ENCODE measurements at regions not wholly inside any gene's neighbourhood (a gene's known extent, or its start where the extent isn't known, plus 50 kb on each side); places are given as distances from the start of the nearest gene placed in this dataset.

GRCh38 chr3:153029350-153029749 lies 132.7 kb upstream of the RAP2B start:
- H3K27ac Mint-ChIP-seq = no peak overlapping the region
- no peaks in the 10 kb centered on the region for H3K9me3 Mint-ChIP-seq
- POLR2A ChIA-PET = no interaction called here
- TF ChIP-seq CTCF (IDR thresholded peaks at IDR 0.05) = no peak
- intact Hi-C loops (cut with micrococcal nuclease) = loop anchor here (5.0 kb wide), 1 partner anchor 557 kb away; no protein-coding TSS in a partner anchor
- H3K36me3 Mint-ChIP-seq (ENCODE audit: low read depth) = no peaks in the 10 kb centered on the region
- H3K27me3 Mint-ChIP-seq = no peaks in the 10 kb centered on the region
- no peak for ATAC-seq (ENCODE audit: low read depth)
- peaks cover 5% of the 10 kb centered on the region for H3K4me1 Mint-ChIP-seq
- no peak overlapping the region for H3K4me3 Mint-ChIP-seq
- DNase-seq = no peak
- CTCF ChIA-PET = no interaction called here

GRCh38 chr3:153032891-153033290 lies 129.1 kb upstream of the RAP2B start:
- Mint-ChIP-seq H3K27me3 (no peaks in the 10 kb centered on the region), H3K9me3 (no peaks in the 10 kb centered on the region), H3K4me3 (no peak overlapping the region), H3K27ac (no peak overlapping the region), H3K4me1 (peaks cover 5% of the 10 kb centered on the region), H3K36me3 (ENCODE audit: low read depth) (no peaks in the 10 kb centered on the region)
- ATAC-seq (ENCODE audit: low read depth) (no peak), DNase-seq (no peak)
- no peak for TF ChIP-seq CTCF (IDR thresholded peaks at IDR 0.05)
- CTCF ChIA-PET = interaction anchor here (1.5 kb wide), 1 partner anchor 10 kb away, joined by 6 read pairs; no protein-coding TSS in a partner anchor
- intact Hi-C loops (cut with micrococcal nuclease) = no loop called here
- POLR2A ChIA-PET = no interaction called here

- Mint-ChIP-seq H3K9me3 (no peaks in the 10 kb centered on the region), H3K36me3 (ENCODE audit: low read depth) (no peaks in the 10 kb centered on the region), H3K27ac (no peak overlapping the region), H3K4me1 (peaks cover 3% of the 10 kb centered on the region), H3K4me3 (no peak overlapping the region), H3K27me3 (no peaks in the 10 kb centered on the region)
- ChIA-PET CTCF (no interaction called here), POLR2A (no interaction called here)
- no peak for TF ChIP-seq CTCF (IDR thresholded peaks at IDR 0.05)
- ATAC-seq (ENCODE audit: low read depth) = no peak
- no peak for DNase-seq
- intact Hi-C loops (cut with micrococcal nuclease) = no loop called here
Observed at GRCh38 chr3:153036846-153037245, 125.2 kb upstream of the RAP2B start.

- DNase-seq (no peak), ATAC-seq (ENCODE audit: low read depth) (no peak)
- TF ChIP-seq CTCF (IDR thresholded peaks at IDR 0.05) = no peak
- no peaks in the 10 kb centered on the region for H3K36me3 Mint-ChIP-seq (ENCODE audit: low read depth)
- H3K9me3 Mint-ChIP-seq = no peaks in the 10 kb centered on the region
- POLR2A ChIA-PET = no interaction called here
- H3K4me3 Mint-ChIP-seq = no peak overlapping the region
- peaks cover 1% of the 10 kb centered on the region for H3K4me1 Mint-ChIP-seq
- intact Hi-C loops (cut with micrococcal nuclease) = no loop called here
- CTCF ChIA-PET = no interaction called here
- peaks cover 1% of the 10 kb centered on the region for H3K27me3 Mint-ChIP-seq
- H3K27ac Mint-ChIP-seq = no peak overlapping the region
Observed at GRCh38 chr3:153038367-153038766, 123.7 kb upstream of the RAP2B start.

- ChIA-PET POLR2A (interaction anchor here (0.9 kb wide), 1 partner anchor 121 kb away, joined by 3 read pairs; no protein-coding TSS in a partner anchor), CTCF (no interaction called here)
- Mint-ChIP-seq H3K27me3 (peaks cover 4% of the 10 kb centered on the region), H3K27ac (no peak overlapping the region), H3K4me1 (peaks cover 1% of the 10 kb centered on the region), H3K4me3 (no peak overlapping the region), H3K9me3 (no peaks in the 10 kb centered on the region), H3K36me3 (ENCODE audit: low read depth) (no peaks in the 10 kb centered on the region)
- ATAC-seq (ENCODE audit: low read depth) (no peak), DNase-seq (no peak)
- intact Hi-C loops (cut with micrococcal nuclease) = no loop called here
- TF ChIP-seq CTCF (IDR thresholded peaks at IDR 0.05) = no peak
Observed at GRCh38 chr3:153038779-153039178, 123.2 kb upstream of the RAP2B start.
